GM18870 (cell line): ENCODE measurements at regions not wholly inside any gene's neighbourhood (a gene's known extent, or its start where the extent isn't known, plus 50 kb on each side); places are given as distances from the start of the nearest gene placed in this dataset.

Source experiments
- ATAC-seq: cut with Tn5 transposase; IDR thresholded peaks from one replicate; pipeline ENCODE4 v1.9.1; 2021; ENCODE audit warnings: moderate library complexity; ENCODE audit not compliant: unreplicated experiment

DNA sequence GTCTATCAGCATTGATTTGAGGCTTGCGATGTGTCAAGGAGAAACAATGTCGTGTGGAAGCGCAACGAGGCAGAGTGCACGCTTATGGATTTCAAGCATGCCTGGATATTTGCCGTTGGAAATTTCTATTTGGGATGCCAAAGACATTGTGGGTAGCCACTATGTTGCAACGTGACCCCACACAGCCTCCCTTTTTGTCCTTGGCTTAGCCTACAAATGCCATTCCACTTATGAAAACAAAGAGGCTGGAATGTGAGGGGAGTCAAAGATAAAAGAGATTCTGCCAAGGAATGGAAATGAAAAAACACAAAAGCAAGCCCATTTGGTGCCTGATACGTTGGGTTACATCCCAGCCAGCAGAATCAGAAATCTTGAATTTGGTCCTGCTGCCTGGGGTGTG lies 721.2 kb downstream of the GALR1 start:
- no peak for ATAC-seq

- no peak for ATAC-seq
Measured at GRCh38 chr18:77973745-77974144, 724.1 kb downstream of the GALR1 start.

DNA sequence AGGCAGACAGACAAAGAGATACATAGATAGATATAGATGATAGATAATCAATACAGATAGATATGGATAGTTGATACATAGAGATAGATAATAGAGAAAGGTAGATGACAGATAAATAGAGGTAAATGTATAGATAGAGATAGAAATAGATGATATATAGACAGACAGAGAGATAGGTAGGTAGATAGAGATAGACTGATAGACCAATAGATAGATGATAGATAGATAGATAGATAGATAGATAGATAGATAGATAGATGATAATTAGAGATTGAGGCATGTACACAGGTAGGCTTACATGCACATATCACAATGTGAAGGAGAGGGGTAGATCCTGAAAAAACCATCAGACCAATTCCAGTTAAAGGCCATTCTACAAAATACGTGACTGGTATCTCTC lies 724.7 kb downstream of the GALR1 start:
- no peak for ATAC-seq

- ATAC-seq: no peak
Measured at GRCh38 chr18:77977331-77977730, 727.7 kb downstream of the GALR1 start.

DNA sequence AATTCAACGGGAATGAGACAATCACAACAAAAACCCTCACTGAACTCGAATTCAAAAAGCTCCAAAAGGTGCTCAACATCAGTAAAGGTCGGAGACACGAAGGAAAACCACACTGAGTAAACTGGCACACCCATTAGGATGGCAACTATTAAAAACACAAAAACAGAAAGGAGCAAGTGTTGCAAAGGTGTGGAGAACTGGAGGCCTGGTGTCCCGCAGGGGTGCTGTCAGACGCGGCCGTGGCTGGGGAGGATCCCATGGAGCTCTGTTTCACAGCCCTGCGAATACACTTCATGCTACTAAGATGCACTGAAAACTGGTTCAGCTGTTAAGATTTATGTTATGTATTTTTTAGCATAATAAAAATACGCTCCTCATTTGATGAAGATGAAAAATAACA lies 730.6 kb downstream of the GALR1 start:
- no peak for ATAC-seq

- ATAC-seq: no peak
Measured at GRCh38 chr18:77981874-77982273, 732.2 kb downstream of the GALR1 start.

DNA sequence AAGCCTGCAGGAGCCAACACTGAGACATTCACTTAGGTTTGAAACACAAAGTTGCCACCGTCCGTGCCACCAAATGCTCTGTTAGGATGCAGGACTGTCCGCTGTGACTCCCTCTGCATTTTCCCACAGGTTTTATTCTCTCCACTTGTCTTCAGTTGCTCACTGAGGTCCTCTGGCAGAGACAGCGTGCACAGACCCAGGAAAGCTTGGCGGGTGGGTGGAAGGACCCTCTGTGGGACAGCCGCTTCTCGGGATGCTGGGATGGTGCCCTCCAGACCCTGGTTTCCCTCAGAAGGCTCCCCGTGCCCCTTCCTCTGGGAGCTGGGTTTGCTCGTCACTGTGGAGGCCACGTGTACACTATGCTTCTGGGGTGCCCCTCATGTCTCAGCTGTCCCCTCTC lies 733.6 kb downstream of the GALR1 start:
- no peak for ATAC-seq

GRCh38 chr18:77984178-77984577 lies 734.5 kb downstream of the GALR1 start:
- ATAC-seq: no peak

DNA sequence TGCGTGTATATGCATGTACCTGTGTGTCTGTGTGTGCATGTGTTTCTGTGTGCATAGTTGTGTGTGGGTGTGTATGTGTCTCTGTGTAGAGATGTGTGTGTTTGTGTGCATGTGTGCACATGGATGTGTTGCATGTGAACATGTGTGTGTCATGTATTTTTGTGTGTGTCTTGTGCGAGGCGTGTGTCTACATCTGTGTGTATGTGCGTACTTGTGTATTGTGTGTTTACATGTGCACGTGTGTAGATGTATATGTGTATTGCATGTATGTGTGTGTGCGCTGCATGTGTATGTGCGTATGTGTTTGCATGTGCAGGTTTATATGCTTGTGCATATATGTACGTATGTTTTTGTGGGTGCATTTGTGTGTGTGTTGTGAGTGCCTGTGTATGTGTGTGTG lies 735.2 kb downstream of the GALR1 start:
- ATAC-seq: no peak

- ATAC-seq: no peak
Measured at GRCh38 chr18:77985526-77986281, 736.1 kb downstream of the GALR1 start.

DNA sequence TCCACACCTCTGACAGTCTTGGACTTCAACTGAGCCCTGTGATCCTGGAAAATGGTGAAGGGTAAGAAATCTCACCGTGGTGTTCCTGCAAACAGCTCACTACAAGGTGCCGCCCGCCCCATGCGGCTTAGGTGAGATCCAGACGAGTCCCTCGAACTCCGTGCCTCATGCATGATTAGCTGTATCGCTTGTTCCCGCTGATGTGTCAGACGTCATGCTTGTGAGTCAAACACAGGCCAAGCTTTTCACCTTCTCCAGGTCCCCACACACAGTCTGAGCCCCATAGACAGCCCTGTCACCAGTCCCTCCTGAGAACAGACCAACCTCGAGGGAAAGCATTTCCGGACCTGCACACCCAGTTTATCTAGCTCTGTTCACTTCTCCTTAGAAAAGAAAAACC lies 740.5 kb downstream of the GALR1 start:
- ATAC-seq: no peak

- ATAC-seq: no peak
Measured at GRCh38 chr18:77990901-77991300, 741.3 kb downstream of the GALR1 start.

DNA sequence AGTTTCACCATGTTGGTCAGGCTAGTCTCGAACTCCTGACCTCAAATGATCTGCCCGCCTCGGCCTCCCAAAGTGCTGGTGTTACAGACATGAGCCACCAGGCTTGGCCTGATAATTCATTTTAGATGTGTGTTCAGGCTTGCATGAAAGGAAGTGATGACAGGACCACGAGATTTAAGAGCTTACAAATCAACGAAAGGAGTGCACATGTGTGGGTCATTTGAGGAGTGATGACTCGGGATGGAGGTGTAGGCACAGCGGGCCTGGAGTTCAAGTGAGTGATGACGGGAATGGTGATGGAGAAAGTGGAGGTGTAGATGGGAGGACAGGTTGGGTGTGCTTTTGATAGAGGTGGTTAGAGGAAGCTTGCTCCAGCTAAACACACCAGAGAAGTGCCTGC lies 742.4 kb downstream of the GALR1 start:
- no peak for ATAC-seq

DNA sequence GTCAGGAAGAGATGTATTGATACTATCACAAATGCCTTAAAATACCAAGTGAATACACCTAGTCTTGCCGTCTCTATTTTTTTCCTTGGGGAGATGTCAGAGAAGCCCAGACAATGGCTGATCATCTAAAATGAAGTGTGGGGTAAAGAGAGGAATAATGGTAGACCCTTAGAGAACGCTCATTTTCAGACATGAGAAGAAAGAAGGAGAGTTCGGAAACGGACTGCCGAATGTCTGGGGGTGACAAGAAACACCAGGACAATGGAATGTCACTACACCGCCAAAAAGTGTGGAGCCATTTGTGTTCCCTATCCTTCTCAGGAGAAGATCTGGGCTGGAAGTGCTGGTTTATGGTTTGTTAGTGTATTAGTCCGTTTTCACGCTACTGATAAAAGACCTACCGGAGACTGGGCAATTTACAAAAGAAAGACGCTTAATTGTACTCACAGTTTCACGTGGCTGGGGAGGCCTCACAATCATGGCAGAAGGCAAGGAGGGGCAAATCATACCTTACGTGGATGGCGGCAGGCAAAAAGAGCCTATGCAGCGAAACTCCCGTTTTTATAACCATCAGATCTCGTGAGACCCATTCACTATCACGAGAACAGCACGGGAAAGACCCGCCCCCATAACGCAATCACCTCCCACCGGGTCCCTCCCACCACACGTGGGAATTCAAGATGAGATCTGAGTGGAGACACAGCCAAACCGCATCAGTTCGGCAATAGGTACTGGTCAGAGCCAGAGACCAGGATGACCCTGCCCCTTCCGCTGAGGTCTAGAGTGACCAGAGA lies 743.7 kb downstream of the GALR1 start:
- no peak for ATAC-seq

DNA sequence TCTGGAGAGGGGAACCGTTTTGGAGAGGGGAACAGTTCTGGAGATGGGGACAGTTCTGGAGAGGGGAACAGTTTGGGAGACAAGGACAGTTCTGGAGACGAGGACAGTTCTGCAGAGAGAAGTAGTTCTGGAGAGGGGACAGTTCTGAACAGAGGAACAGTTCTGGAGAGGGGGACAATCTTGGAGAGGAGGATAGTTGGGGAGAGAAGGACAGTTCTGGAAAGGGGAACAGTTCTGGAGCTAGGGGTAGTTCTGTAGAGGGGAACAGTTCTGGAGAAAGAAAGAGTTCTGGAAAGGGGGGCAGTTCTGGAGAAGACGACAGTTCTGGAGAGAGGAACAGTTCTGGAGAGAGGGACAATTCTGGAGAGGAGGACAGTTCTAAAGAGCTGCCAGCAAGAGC lies 745.9 kb downstream of the GALR1 start:
- no peak for ATAC-seq

GRCh38 chr18:77996737-77997136 lies 747.1 kb downstream of the GALR1 start:
- ATAC-seq: no peak

GRCh38 chr18:78001811-78002210 lies 752.2 kb downstream of the GALR1 start:
- ATAC-seq: no peak

DNA sequence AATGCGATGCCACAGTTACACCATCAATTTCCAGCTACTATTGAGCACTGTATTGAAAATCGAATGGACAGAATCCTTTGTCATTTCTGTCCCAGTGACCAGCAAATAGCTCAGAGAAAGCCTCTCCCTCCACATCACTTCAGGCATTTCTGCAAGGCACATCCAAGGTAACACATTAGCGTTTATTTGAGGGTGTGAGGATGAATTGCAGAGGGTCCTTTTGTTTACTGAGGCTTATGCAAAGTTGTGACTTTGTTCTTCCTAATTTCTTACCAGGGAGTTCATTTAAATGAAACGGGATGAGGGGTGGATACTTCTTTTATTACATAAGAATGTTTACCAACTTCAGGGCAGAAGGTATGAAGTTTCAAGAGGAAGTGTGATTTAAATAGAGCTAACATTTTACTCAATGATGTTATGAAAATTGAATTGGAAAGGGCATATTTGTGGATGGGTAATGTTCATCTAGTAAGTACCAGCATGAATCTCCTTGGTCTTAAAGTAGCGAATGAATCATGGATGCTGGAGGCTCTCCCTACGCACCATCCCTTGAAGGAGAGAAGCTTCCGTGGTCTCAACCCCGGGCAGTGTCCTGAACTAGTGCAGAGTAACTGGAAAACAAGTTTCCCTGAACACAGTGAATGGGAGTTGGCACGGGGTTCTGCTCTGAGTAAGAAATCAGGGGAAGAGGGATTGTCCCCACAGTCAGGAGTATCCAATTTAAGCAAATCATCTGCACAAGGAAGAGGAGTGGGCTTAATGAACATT lies 756.5 kb downstream of the GALR1 start:
- ATAC-seq: no peak

GRCh38 chr18:78006774-78007260 lies 757.2 kb downstream of the GALR1 start:
- no peak for ATAC-seq

GRCh38 chr18:78010363-78010762 lies 760.7 kb downstream of the GALR1 start:
- ATAC-seq: no peak

DNA sequence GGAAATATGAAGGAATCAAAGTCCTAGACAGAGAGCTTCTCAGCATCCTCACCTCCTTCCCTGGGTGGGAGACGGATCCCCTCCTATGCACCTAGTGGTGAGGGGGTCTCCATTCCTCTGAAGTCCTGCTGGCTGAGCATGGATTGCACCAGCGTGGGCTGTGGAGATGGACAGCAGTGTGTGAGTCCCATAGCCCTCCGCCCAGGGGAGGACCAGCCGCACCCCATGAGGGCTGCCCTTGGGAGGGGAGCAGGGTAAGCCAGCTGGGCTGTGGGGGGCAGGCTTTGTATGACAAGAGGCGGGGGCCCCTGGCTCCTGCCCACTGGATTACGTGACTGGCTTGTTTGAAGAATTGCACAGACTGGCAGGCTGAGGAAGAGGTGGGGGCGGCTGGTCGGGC lies 768.2 kb downstream of the GALR1 start:
- ATAC-seq: no peak

DNA sequence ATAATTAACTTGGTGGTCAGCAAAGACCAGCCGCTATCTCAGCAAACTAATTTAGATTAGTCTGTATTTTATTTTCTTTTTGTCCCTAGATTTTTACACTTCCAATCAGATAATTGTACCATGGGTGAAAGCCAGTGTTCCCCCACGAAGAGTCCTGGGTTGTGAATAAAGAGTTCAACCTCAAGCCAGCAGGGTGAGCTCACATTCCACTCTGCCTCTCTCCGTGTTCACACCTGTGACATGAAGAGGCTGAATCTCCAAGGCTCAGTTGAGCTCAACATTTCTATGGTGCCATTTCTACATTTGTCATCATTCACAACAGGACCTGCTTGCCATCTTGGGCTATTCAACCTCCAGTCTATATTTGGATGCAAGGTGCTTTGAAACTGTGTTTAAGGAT lies 771.5 kb downstream of the GALR1 start:
- ATAC-seq: no peak
